LoVo (cell line): ENCODE measurements at regions not wholly inside any gene's neighbourhood (a gene's known extent, or its start where the extent isn't known, plus 50 kb on each side); places are given as distances from the start of the nearest gene placed in this dataset.

Source experiments
- DNase-seq: peaks from one replicate; pipeline ENCODE4 v3.0.0-alpha.2; 2016; ENCODE audit warnings: low spot score

DNA sequence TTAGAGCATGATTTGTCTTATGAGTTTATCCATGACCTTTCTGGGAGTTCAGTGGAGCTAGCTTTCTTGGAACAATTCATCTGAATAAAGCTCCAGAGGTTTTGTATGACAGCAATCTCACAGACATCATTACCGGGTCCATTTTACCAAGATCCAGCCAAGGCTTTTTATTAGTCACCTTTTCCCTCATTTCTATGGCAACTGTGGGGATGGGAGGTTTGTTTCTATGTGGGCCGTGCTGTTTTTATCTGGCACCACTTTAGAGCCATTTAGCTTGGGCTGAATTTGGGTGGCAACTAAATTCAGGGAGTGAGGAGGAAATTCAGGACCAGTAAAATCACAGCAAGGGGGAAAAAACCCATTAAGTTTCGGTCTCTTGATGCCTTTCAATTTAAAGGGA, 245.7 kb downstream of the NSG2 start:
- no peak for DNase-seq

DNA sequence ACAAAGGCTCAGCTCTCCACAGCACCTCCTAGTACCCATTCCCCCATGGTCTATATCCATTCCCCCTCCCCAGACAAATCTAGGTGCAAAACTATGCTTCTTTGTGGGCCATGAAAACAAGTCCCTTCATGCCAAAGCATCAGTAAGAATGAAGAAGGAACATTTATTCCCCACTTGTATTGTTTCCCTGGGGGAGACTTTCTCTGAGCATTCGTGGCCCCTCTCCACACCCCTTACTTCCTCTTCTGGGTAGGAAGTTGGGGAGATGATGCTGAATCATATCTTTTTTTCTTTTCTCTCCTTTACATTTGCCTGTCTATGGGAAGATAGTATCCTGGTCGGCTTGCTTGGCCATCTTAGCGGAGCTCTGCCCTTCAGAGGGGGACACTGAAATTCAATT, 246.8 kb downstream of the NSG2 start:
- no peak for DNase-seq

GRCh38 chr5:174293006-174293405, 247.5 kb downstream of the NSG2 start:
- DNase-seq, result no peak

GRCh38 chr5:174293481-174293880, 248.0 kb downstream of the NSG2 start:
- DNase-seq, result no peak

- DNase-seq, result no peak
Observed at GRCh38 chr5:174294891-174295620, 249.6 kb downstream of the NSG2 start.

GRCh38 chr5:174295702-174296436, 250.4 kb downstream of the NSG2 start:
- no peak for DNase-seq

GRCh38 chr5:174300118-174300940, 254.8 kb downstream of the NSG2 start:
- no peak for DNase-seq

DNA sequence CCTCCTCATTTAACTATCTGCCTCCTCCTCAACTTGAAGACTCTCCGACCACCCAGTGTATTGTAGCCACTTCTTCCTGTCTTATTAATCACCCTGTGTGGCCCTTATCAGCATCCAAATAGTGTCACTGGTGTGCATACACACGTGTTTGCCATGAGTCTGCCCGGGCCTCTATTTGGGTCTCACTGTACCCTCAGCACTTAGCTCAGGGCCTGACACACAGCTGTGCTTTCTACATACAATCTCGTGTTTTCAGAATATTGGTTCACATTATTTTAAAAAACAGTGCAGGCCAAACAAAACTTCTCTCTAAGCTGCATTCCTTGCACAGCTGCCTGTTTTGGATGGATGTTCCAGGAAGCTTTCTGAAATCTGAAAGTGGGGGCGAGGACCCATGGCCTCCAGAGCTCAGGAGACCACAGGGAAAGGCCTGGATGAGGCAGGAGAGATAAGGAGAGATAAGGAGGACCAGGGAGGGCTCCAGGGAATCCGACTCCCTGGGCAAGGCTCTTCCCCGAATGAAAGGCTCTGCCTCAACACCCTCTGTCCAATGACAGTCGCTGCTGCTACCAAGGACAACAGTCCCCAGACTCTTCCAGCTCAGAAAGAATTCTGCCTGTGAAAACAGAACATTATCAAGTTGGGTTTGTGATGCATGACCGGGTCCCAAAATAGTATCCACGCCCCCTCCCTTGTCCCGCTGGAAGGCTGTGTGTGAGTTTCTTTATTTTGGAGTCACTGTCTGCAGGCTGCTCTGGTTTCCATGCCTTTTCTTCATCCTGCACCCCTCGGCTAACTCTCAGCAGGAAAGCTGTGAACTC, 255.6 kb downstream of the NSG2 start:
- no peak for DNase-seq

- no peak for DNase-seq
Observed at GRCh38 chr5:174301848-174302625, 256.5 kb downstream of the NSG2 start.

DNA sequence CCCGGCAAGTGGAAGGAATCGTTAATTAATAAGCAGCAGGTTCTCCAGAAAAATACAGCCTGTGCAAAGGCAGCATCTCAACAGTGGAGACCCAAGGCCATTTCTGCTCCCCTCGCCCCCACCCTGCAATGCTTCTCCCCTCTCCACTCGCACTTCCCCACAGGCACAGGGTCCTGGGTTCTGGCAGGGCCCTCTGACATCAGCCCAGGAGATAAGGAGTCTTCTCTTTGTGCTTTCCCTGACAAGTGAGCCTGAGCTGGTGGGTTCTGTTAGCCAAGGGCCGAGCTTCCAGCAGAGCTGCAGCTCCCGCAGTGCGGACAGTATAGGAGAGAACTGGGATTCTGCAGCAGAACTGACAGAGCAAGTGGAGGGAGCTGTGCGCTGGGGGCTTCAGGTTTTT, 257.5 kb downstream of the NSG2 start:
- DNase-seq, result no peak

GRCh38 chr5:174303437-174304045, 258.0 kb downstream of the NSG2 start:
- no peak for DNase-seq

DNA sequence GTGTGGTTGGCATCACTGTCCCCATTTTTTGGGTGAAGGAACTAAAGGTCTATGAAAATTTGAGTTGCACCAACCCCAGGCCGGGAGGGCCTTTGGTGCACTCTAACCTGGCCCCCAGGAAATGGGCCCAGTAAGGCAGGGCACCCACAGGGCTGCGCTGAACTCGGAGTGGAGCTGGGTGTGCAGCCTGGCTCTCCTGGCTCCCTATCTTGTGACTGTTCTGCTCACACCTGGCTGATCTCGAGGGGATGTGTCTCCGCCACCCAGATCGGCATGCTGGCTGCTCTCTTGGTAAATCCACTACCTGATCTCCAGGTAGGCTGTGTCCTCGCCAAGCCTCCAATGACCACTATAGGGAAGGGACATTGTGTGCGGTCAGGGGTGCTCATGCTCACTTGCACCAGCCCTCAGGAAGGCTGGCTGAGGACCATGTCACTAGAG, 259.8 kb downstream of the NSG2 start:
- DNase-seq, result no peak

- DNase-seq, result no peak
Observed at GRCh38 chr5:174306345-174307030, 261.0 kb downstream of the NSG2 start.

DNA sequence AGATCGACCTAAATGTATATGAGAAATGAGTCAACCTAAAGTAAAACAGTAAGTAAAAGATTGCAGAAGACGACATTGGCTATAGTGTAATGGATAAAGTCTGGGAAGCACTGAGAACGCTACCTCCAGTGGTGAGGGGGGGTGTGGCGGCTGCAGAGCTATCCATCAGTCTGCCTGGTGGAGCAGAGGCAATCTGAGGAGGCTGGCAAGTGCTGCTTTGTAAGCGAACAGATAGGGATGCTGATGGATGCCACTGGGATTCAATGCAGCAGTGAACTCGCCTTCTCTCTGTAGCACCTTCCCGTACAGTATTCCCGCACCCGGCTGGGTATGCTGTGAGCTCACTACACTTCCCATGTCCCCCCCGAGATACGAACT, 261.5 kb downstream of the NSG2 start:
- no peak for DNase-seq

- no peak for DNase-seq
Observed at GRCh38 chr5:174307656-174308271, 262.3 kb downstream of the NSG2 start.

- no peak for DNase-seq
Observed at GRCh38 chr5:174309131-174309795, 263.8 kb downstream of the NSG2 start.

- DNase-seq, result no peak
Observed at GRCh38 chr5:174310243-174310642, 264.7 kb downstream of the NSG2 start.

DNA sequence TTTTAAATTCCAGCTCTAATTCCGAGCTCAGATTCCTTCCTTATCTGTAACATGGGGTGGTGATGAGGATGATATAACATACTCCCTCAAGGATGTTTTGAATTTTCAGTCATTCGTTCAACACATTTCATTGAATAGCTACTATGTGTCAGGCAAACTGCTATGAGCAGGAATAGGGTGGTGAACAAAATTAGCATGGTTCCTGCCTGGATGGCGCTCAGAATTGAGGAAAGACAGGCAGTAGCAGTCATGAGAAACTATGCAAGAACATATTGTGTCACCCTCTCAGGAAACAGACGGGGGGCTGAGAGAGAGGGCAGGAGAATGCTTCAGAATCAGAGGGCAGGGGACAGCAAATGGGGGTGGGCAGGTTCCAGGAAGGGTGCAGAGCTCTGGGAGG, 265.2 kb downstream of the NSG2 start:
- no peak for DNase-seq

- DNase-seq, result no peak
Observed at GRCh38 chr5:174311121-174311520, 265.6 kb downstream of the NSG2 start.
